Activated naive CD8-positive, alpha-beta T cell treated with anti-CD3 and anti-CD28 coated beads, Interleukin-2, amount 10 ng/mL, durations not matched to agents 7 days and 5 days (primary cell): ENCODE measurements at regions not wholly inside any gene's neighbourhood (a gene's known extent, or its start where the extent isn't known, plus 50 kb on each side); places are given as distances from the start of the nearest gene placed in this dataset.

Experiments used
- ATAC-seq: fragments of 150-1000 bp; cut with Tn5 transposase; one replicate; pipeline ENCODE4 v1.10.0; 2021; ENCODE audit warnings: low read depth, moderate library complexity
- POLR2A ChIA-PET: fragments of 350-600 bp; sonication (Branson Sonifier 250); formaldehyde crosslinking; loops from one replicate; lab custom pipeline; 2021; ENCODE audit warnings: antibody characterized with exemption; lab: Charles Lee
- DNase-seq: peaks from one replicate; pipeline ENCODE4 v3.0.0; 2021
- H3K27ac Mint-ChIP-seq: one replicate; pipeline ENCODE4 v1.8.0; 2022; ENCODE audit warnings: mild to moderate bottlenecking, mixed read lengths
- H3K27me3 Mint-ChIP-seq: one replicate; pipeline ENCODE4 v1.8.0; 2022; ENCODE audit warnings: mild to moderate bottlenecking, moderate library complexity, mixed read lengths
- H3K36me3 Mint-ChIP-seq: one replicate; pipeline ENCODE4 v1.8.0; 2021; ENCODE audit warnings: mild to moderate bottlenecking, mixed read lengths
- H3K4me1 Mint-ChIP-seq: one replicate; pipeline ENCODE4 v1.8.0; 2021; ENCODE audit warnings: mixed read lengths
- H3K4me3 Mint-ChIP-seq: one replicate; pipeline ENCODE4 v1.8.0; 2022; ENCODE audit warnings: mild to moderate bottlenecking, moderate library complexity, mixed read lengths
- H3K9me3 Mint-ChIP-seq: one replicate; pipeline ENCODE4 v1.8.0; 2021; ENCODE audit warnings: mixed read lengths

- Mint-ChIP-seq H3K36me3 (no peaks in the 10 kb centered on the region), H3K27ac (no peak overlapping the region), H3K4me1 (no peaks in the 10 kb centered on the region), H3K9me3 (no peaks in the 10 kb centered on the region), H3K27me3 (peaks cover 4% of the 10 kb centered on the region), H3K4me3 (no peak overlapping the region)
- ATAC-seq (no peak), DNase-seq (no peak)
- POLR2A ChIA-PET = no interaction called here
These were observed 223.3 kb downstream of the FBXO15 start for GRCh38 chr18:73924307-73924706.

- H3K27ac Mint-ChIP-seq = no peak overlapping the region
- ATAC-seq (no peak), DNase-seq (no peak)
- POLR2A ChIA-PET = no interaction called here
- peaks cover under 1% of the 10 kb centered on the region for H3K4me1 Mint-ChIP-seq
- no peaks in the 10 kb centered on the region for H3K36me3 Mint-ChIP-seq
- no peaks in the 10 kb centered on the region for H3K9me3 Mint-ChIP-seq
- H3K27me3 Mint-ChIP-seq = peaks cover 4% of the 10 kb centered on the region
- no peak overlapping the region for H3K4me3 Mint-ChIP-seq
These were observed 223.8 kb downstream of the FBXO15 start for GRCh38 chr18:73923866-73924265.

- H3K27ac Mint-ChIP-seq = no peak overlapping the region
- H3K4me3 Mint-ChIP-seq = no peak overlapping the region
- peaks cover 5% of the 10 kb centered on the region for H3K27me3 Mint-ChIP-seq
- no peaks in the 10 kb centered on the region for H3K36me3 Mint-ChIP-seq
- H3K9me3 Mint-ChIP-seq = no peaks in the 10 kb centered on the region
- POLR2A ChIA-PET = no interaction called here
- DNase-seq (no peak), ATAC-seq (no peak)
- peaks cover 3% of the 10 kb centered on the region for H3K4me1 Mint-ChIP-seq
These were observed 227.6 kb downstream of the FBXO15 start for GRCh38 chr18:73920033-73920432.

GRCh38 chr18:73918816-73919215 is 228.8 kb downstream of the FBXO15 start:
- Mint-ChIP-seq H3K27ac (no peak overlapping the region), H3K36me3 (no peaks in the 10 kb centered on the region), H3K4me3 (no peak overlapping the region), H3K4me1 (peaks cover 3% of the 10 kb centered on the region), H3K9me3 (no peaks in the 10 kb centered on the region), H3K27me3 (peaks cover 5% of the 10 kb centered on the region)
- ATAC-seq (no peak), DNase-seq (no peak)
- POLR2A ChIA-PET = no interaction called here

GRCh38 chr18:73917046-73917445 is 230.6 kb downstream of the FBXO15 start:
- POLR2A ChIA-PET = no interaction called here
- no peak overlapping the region for H3K4me3 Mint-ChIP-seq
- H3K4me1 Mint-ChIP-seq = peaks cover 3% of the 10 kb centered on the region
- no peak for DNase-seq
- peaks cover 5% of the 10 kb centered on the region for H3K27me3 Mint-ChIP-seq
- H3K27ac Mint-ChIP-seq = no peak overlapping the region
- no peaks in the 10 kb centered on the region for H3K36me3 Mint-ChIP-seq
- H3K9me3 Mint-ChIP-seq = no peaks in the 10 kb centered on the region
- no peak for ATAC-seq

- H3K4me3 Mint-ChIP-seq = no peak overlapping the region
- H3K27me3 Mint-ChIP-seq = peaks cover under 1% of the 10 kb centered on the region
- no peaks in the 10 kb centered on the region for H3K36me3 Mint-ChIP-seq
- H3K27ac Mint-ChIP-seq = no peak overlapping the region
- no peaks in the 10 kb centered on the region for H3K4me1 Mint-ChIP-seq
- no peak for ATAC-seq
- no peaks in the 10 kb centered on the region for H3K9me3 Mint-ChIP-seq
- DNase-seq = no peak
- POLR2A ChIA-PET = no interaction called here
These were observed 234.1 kb downstream of the FBXO15 start for GRCh38 chr18:73913505-73913904.

GRCh38 chr18:73908323-73908722 is 239.3 kb downstream of the FBXO15 start:
- no peak for ATAC-seq
- POLR2A ChIA-PET = no interaction called here
- Mint-ChIP-seq H3K9me3 (no peaks in the 10 kb centered on the region), H3K36me3 (no peaks in the 10 kb centered on the region), H3K27me3 (peaks cover 17% of the 10 kb centered on the region), H3K27ac (no peak overlapping the region), H3K4me3 (no peak overlapping the region), H3K4me1 (no peaks in the 10 kb centered on the region)
- no peak for DNase-seq

GRCh38 chr18:73901566-73901965 is 246.1 kb downstream of the FBXO15 start:
- Mint-ChIP-seq H3K27me3 (peaks cover 29% of the 10 kb centered on the region), H3K4me3 (no peak overlapping the region), H3K9me3 (no peaks in the 10 kb centered on the region), H3K4me1 (no peaks in the 10 kb centered on the region), H3K27ac (no peak overlapping the region), H3K36me3 (no peaks in the 10 kb centered on the region)
- DNase-seq = no peak
- POLR2A ChIA-PET = no interaction called here
- ATAC-seq = no peak

GRCh38 chr18:73901151-73901550 is 246.5 kb downstream of the FBXO15 start:
- no peak overlapping the region for H3K27ac Mint-ChIP-seq
- no peak overlapping the region for H3K4me3 Mint-ChIP-seq
- ATAC-seq (no peak), DNase-seq (no peak)
- H3K4me1 Mint-ChIP-seq = no peaks in the 10 kb centered on the region
- no peaks in the 10 kb centered on the region for H3K36me3 Mint-ChIP-seq
- POLR2A ChIA-PET = no interaction called here
- no peaks in the 10 kb centered on the region for H3K9me3 Mint-ChIP-seq
- H3K27me3 Mint-ChIP-seq = peaks cover 26% of the 10 kb centered on the region

GRCh38 chr18:73900106-73900835 is 247.4 kb downstream of the FBXO15 start:
- Mint-ChIP-seq H3K27me3 (peaks cover 25% of the 10 kb centered on the region), H3K4me1 (no peaks in the 10 kb centered on the region), H3K36me3 (no peaks in the 10 kb centered on the region), H3K27ac (no peak overlapping the region), H3K4me3 (no peak overlapping the region), H3K9me3 (no peaks in the 10 kb centered on the region)
- POLR2A ChIA-PET = no interaction called here
- DNase-seq (no peak), ATAC-seq (no peak)

GRCh38 chr18:73897517-73897916 is 250.1 kb downstream of the FBXO15 start:
- Mint-ChIP-seq H3K27me3 (peaks cover 21% of the 10 kb centered on the region), H3K4me1 (no peaks in the 10 kb centered on the region), H3K27ac (no peak overlapping the region), H3K9me3 (no peaks in the 10 kb centered on the region), H3K36me3 (no peaks in the 10 kb centered on the region), H3K4me3 (no peak overlapping the region)
- no peak for ATAC-seq
- POLR2A ChIA-PET = no interaction called here
- no peak for DNase-seq

- DNase-seq (no peak), ATAC-seq (no peak)
- H3K4me3 Mint-ChIP-seq = no peak overlapping the region
- H3K9me3 Mint-ChIP-seq = no peaks in the 10 kb centered on the region
- H3K27ac Mint-ChIP-seq = no peak overlapping the region
- H3K27me3 Mint-ChIP-seq = peaks cover 17% of the 10 kb centered on the region
- H3K4me1 Mint-ChIP-seq = no peaks in the 10 kb centered on the region
- H3K36me3 Mint-ChIP-seq = no peaks in the 10 kb centered on the region
- POLR2A ChIA-PET = no interaction called here
These were observed 250.9 kb downstream of the FBXO15 start for GRCh38 chr18:73896685-73897084.

GRCh38 chr18:73895701-73896100 is 251.9 kb downstream of the FBXO15 start:
- Mint-ChIP-seq H3K9me3 (no peaks in the 10 kb centered on the region), H3K36me3 (no peaks in the 10 kb centered on the region), H3K27ac (no peak overlapping the region), H3K27me3 (peaks cover 12% of the 10 kb centered on the region), H3K4me1 (no peaks in the 10 kb centered on the region), H3K4me3 (no peak overlapping the region)
- ATAC-seq (no peak), DNase-seq (no peak)
- POLR2A ChIA-PET = no interaction called here

GRCh38 chr18:73893880-73894279 is 253.8 kb downstream of the FBXO15 start:
- no peak for ATAC-seq
- DNase-seq = no peak
- H3K27me3 Mint-ChIP-seq = peaks cover 10% of the 10 kb centered on the region
- POLR2A ChIA-PET = no interaction called here
- no peaks in the 10 kb centered on the region for H3K9me3 Mint-ChIP-seq
- H3K27ac Mint-ChIP-seq = no peak overlapping the region
- H3K4me1 Mint-ChIP-seq = no peaks in the 10 kb centered on the region
- H3K36me3 Mint-ChIP-seq = no peaks in the 10 kb centered on the region
- no peak overlapping the region for H3K4me3 Mint-ChIP-seq
